ENCODE measurements at regions not wholly inside any gene's neighbourhood (a gene's known extent, or its start where the extent isn't known, plus 50 kb on each side); places are given as distances from the start of the nearest gene placed in this dataset.
"Not testable (repeated sequence)": the region's sequence is repeated elsewhere in the genome, so short reads cannot be mapped to it uniquely, and the experiment has no call there.

GRCh38 chr13:111692028-111692427 lies 371.6 kb downstream of the TEX29 start:
- not testable (repeated sequence) for H3K4me3 ChIP-seq (ENCODE audit: low read depth in 1 of 2, low read length in 1 of 2); H3K36me3 ChIP-seq; H3K27me3 ChIP-seq; H3K27ac ChIP-seq; H3K4me1 ChIP-seq (ENCODE audit: control insufficient read depth in 1 of 2, insufficient read depth in 1 of 2, low read depth in 1 of 2, low read length in 1 of 2); H3K9me3 ChIP-seq

DNA sequence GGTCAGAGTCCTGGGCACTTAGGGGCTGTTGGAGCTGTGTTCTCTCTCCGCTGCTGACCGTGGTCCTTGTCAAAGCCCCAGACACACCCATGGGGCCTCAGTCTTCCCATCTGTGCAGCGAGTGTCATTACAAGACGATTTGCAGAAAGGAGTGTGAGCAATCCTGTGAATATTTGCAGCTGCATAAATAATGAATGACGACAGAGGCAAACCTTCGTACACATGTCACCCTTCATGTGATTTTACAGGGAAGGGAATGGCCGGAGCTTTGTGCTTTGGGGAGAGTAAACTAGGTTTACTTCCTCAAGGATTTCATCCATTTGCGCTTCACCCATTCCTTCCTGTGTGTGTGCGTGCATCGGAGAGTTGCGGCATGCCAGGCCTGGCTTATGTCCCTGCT lies 370.8 kb upstream of the SOX1 start:
- not testable (repeated sequence) for H3K27me3 ChIP-seq; H3K9me3 ChIP-seq; H3K4me3 ChIP-seq (ENCODE audit: low read depth in 1 of 2, low read length in 1 of 2); H3K4me1 ChIP-seq (ENCODE audit: control insufficient read depth in 1 of 2, insufficient read depth in 1 of 2, low read depth in 1 of 2, low read length in 1 of 2); H3K36me3 ChIP-seq; H3K27ac ChIP-seq

DNA sequence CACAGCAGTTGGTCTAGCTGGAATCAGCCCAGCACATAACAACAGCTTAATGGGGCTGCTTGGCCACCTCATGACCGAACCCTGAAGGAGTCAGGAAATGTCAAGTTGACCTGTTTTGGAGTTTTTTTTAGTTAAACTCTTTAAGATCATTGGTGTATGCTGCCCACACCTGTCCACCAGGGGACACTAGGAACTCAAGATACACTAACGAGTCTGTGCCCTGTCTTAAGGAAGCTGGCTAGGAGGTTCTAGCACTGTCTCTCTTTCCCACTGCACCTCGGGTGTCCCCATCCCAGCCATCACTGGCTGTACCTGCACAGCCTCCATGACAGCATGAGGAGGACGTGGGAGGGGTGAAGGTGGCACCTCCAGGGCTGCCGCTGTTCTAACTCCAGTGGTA lies 364.9 kb upstream of the SOX1 start:
- H3K4me3 ChIP-seq (ENCODE audit: low read depth in 1 of 2, low read length in 1 of 2); H3K27ac ChIP-seq; H3K4me1 ChIP-seq (ENCODE audit: control insufficient read depth in 1 of 2, insufficient read depth in 1 of 2, low read depth in 1 of 2, low read length in 1 of 2); H3K27me3 ChIP-seq; H3K36me3 ChIP-seq; H3K9me3 ChIP-seq: not testable (repeated sequence)
